HG03064 (cell line): ENCODE measurements at regions not wholly inside any gene's neighbourhood (a gene's known extent, or its start where the extent isn't known, plus 50 kb on each side); places are given as distances from the start of the nearest gene placed in this dataset.
"Not testable (repeated sequence)": the region's sequence is repeated elsewhere in the genome, so short reads cannot be mapped to it uniquely, and the experiment has no call there.

Source experiments
- ATAC-seq: cut with Tn5 transposase; IDR thresholded peaks from one replicate; pipeline ENCODE4 v1.9.1; 2021; ENCODE audit warnings: low read depth; ENCODE audit not compliant: unreplicated experiment

- ATAC-seq = no peak
Measured at GRCh38 chr5:83889971-83890745, 169.5 kb upstream of the HAPLN1 start.

GRCh38 chr5:83877911-83878706 is 157.5 kb upstream of the HAPLN1 start:
- ATAC-seq = no peak

GRCh38 chr5:83871533-83872395 is 151.1 kb upstream of the HAPLN1 start:
- ATAC-seq = no peak

GRCh38 chr5:83866181-83866580 is 145.5 kb upstream of the HAPLN1 start:
- no peak for ATAC-seq

GRCh38 chr5:83865579-83865978 is 144.9 kb upstream of the HAPLN1 start:
- ATAC-seq = no peak

GRCh38 chr5:83864652-83865051 is 144.0 kb upstream of the HAPLN1 start:
- ATAC-seq = no peak

GRCh38 chr5:83857341-83857740 is 136.7 kb upstream of the HAPLN1 start:
- ATAC-seq = no peak

GRCh38 chr5:83856881-83857280 is 136.2 kb upstream of the HAPLN1 start:
- ATAC-seq = no peak

GRCh38 chr5:83850412-83850811 is 129.8 kb upstream of the HAPLN1 start:
- ATAC-seq = not testable (repeated sequence)

- ATAC-seq = no peak
Measured at GRCh38 chr5:83848941-83849340, 128.3 kb upstream of the HAPLN1 start.

- no peak for ATAC-seq
Measured at GRCh38 chr5:83846624-83847350, 126.1 kb upstream of the HAPLN1 start.

GRCh38 chr5:83844449-83845068 is 123.9 kb upstream of the HAPLN1 start:
- ATAC-seq = peak; percentile 98

- ATAC-seq = no peak
Measured at GRCh38 chr5:83839788-83840187, 119.1 kb upstream of the HAPLN1 start.

GRCh38 chr5:83839256-83839655 is 118.6 kb upstream of the HAPLN1 start:
- no peak for ATAC-seq

- ATAC-seq = no peak
Measured at GRCh38 chr5:83837265-83837907, 116.7 kb upstream of the HAPLN1 start.

- ATAC-seq = no peak
Measured at GRCh38 chr5:83834306-83834705, 113.7 kb upstream of the HAPLN1 start.

GRCh38 chr5:83831834-83832233 is 111.2 kb upstream of the HAPLN1 start:
- ATAC-seq = no peak

GRCh38 chr5:83827111-83827557 is 106.5 kb upstream of the HAPLN1 start:
- no peak for ATAC-seq

GRCh38 chr5:83817591-83817990 is 96.9 kb upstream of the HAPLN1 start:
- ATAC-seq = no peak
